ENCODE measurements at regions not wholly inside any gene's neighbourhood (a gene's known extent, or its start where the extent isn't known, plus 50 kb on each side); places are given as distances from the start of the nearest gene placed in this dataset.
"Not testable (repeated sequence)": the region's sequence is repeated elsewhere in the genome, so short reads cannot be mapped to it uniquely, and the experiment has no call there.

- not testable (repeated sequence) for H3K36me3 ChIP-seq (ENCODE audit: insufficient read depth, low read length); H3K79me2 ChIP-seq (ENCODE audit: control insufficient read depth, insufficient read depth, low read length, unreplicated experiment); H2AFZ ChIP-seq (ENCODE audit: low read length, unreplicated experiment); H3K4me1 ChIP-seq (ENCODE audit: control insufficient read depth, insufficient read depth, low read length, unreplicated experiment); H3K4me3 ChIP-seq (ENCODE audit: low read depth, low read length); H3K27ac ChIP-seq (ENCODE audit: low read depth, low read length)
- H3K27me3 ChIP-seq (ENCODE audit: insufficient read depth, low read length): peaks cover 50% of the 10 kb centered on the region
These were observed 53.2 kb upstream of the SH3PXD2B start for GRCh38 chr5:172507485-172507884.

GRCh38 chr5:172506921-172507320 lies 52.6 kb upstream of the SH3PXD2B start:
- Histone ChIP-seq H3K4me1 (ENCODE audit: control insufficient read depth, insufficient read depth, low read length, unreplicated experiment) (no peaks in the 10 kb centered on the region), H3K27me3 (ENCODE audit: insufficient read depth, low read length) (peaks cover 50% of the 10 kb centered on the region), H3K4me3 (ENCODE audit: low read depth, low read length) (no peak overlapping the region), H3K27ac (ENCODE audit: low read depth, low read length) (no peak overlapping the region), H3K79me2 (ENCODE audit: control insufficient read depth, insufficient read depth, low read length, unreplicated experiment) (no peaks in the 10 kb centered on the region), H2AFZ (ENCODE audit: low read length, unreplicated experiment) (no peak overlapping the region), H3K36me3 (ENCODE audit: insufficient read depth, low read length) (no peaks in the 10 kb centered on the region)

- H3K79me2 ChIP-seq (ENCODE audit: control insufficient read depth, insufficient read depth, low read length, unreplicated experiment): no peaks in the 10 kb centered on the region
- no peak overlapping the region for H3K27ac ChIP-seq (ENCODE audit: low read depth, low read length)
- peaks cover 44% of the 10 kb centered on the region for H3K27me3 ChIP-seq (ENCODE audit: insufficient read depth, low read length)
- H3K4me1 ChIP-seq (ENCODE audit: control insufficient read depth, insufficient read depth, low read length, unreplicated experiment): no peaks in the 10 kb centered on the region
- H3K36me3 ChIP-seq (ENCODE audit: insufficient read depth, low read length): no peaks in the 10 kb centered on the region
- no peak overlapping the region for H2AFZ ChIP-seq (ENCODE audit: low read length, unreplicated experiment)
- no peak overlapping the region for H3K4me3 ChIP-seq (ENCODE audit: low read depth, low read length)
These were observed 51.9 kb upstream of the SH3PXD2B start for GRCh38 chr5:172506251-172506650.

- Histone ChIP-seq H3K4me1 (ENCODE audit: control insufficient read depth, insufficient read depth, low read length, unreplicated experiment) (no peaks in the 10 kb centered on the region), H3K27ac (ENCODE audit: low read depth, low read length) (no peak overlapping the region), H2AFZ (ENCODE audit: low read length, unreplicated experiment) (no peak overlapping the region), H3K27me3 (ENCODE audit: insufficient read depth, low read length) (peaks cover 44% of the 10 kb centered on the region), H3K4me3 (ENCODE audit: low read depth, low read length) (no peak overlapping the region), H3K36me3 (ENCODE audit: insufficient read depth, low read length) (no peaks in the 10 kb centered on the region), H3K79me2 (ENCODE audit: control insufficient read depth, insufficient read depth, low read length, unreplicated experiment) (no peaks in the 10 kb centered on the region)
These were observed 51.5 kb upstream of the SH3PXD2B start for GRCh38 chr5:172505845-172506244.

- Histone ChIP-seq H3K36me3 (ENCODE audit: insufficient read depth, low read length) (no peaks in the 10 kb centered on the region), H3K27me3 (ENCODE audit: insufficient read depth, low read length) (peaks cover 40% of the 10 kb centered on the region), H3K27ac (ENCODE audit: low read depth, low read length) (no peak overlapping the region), H3K79me2 (ENCODE audit: control insufficient read depth, insufficient read depth, low read length, unreplicated experiment) (no peaks in the 10 kb centered on the region), H3K4me3 (ENCODE audit: low read depth, low read length) (no peak overlapping the region), H2AFZ (ENCODE audit: low read length, unreplicated experiment) (no peak overlapping the region), H3K4me1 (ENCODE audit: control insufficient read depth, insufficient read depth, low read length, unreplicated experiment) (no peaks in the 10 kb centered on the region)
These were observed 51.1 kb upstream of the SH3PXD2B start for GRCh38 chr5:172505403-172505759.

DNA sequence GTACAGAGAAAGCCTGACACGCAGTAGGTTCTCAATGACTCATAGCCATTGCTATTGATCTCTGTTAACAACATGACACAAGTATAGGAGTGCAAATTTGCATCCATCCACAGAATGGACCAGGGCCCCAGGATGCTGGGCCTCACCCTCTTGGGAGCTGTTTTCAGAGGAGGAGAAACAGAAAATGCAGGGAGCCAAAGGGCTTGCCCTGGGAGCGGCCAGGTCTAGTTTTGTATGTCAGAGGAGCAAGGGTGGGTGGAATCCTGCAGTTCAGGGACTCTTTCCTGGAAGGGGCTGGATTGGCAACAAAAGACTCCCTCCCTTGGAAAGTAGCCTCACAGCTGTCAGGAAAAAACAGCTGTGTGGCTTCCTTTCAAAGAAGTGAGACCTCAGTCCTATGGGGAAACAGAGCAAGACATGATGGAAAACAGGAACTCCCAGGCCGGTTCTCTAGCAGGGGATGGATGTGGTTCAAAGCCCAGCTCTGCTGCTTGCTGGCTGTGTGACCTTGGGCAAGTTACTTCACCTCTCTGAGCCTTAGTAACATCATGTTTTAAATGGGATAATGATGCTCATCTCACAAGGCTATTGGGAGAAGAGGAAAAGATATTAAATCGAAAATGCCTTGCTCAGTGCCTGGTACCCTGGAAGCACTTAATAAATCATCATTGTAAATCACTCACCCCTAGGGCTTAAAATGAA lies 50.5 kb upstream of the SH3PXD2B start:
- H3K4me1 ChIP-seq (ENCODE audit: control insufficient read depth, insufficient read depth, low read length, unreplicated experiment): no peaks in the 10 kb centered on the region
- no peak overlapping the region for H2AFZ ChIP-seq (ENCODE audit: low read length, unreplicated experiment)
- no peak overlapping the region for H3K27ac ChIP-seq (ENCODE audit: low read depth, low read length)
- peaks cover 35% of the 10 kb centered on the region for H3K27me3 ChIP-seq (ENCODE audit: insufficient read depth, low read length)
- H3K79me2 ChIP-seq (ENCODE audit: control insufficient read depth, insufficient read depth, low read length, unreplicated experiment): no peaks in the 10 kb centered on the region
- no peaks in the 10 kb centered on the region for H3K36me3 ChIP-seq (ENCODE audit: insufficient read depth, low read length)
- H3K4me3 ChIP-seq (ENCODE audit: low read depth, low read length): no peak overlapping the region

GRCh38 chr5:172503925-172504700 lies 49.8 kb upstream of the SH3PXD2B start:
- Histone ChIP-seq H3K27ac (ENCODE audit: low read depth, low read length) (no peak overlapping the region), H3K27me3 (ENCODE audit: insufficient read depth, low read length) (peaks cover 28% of the 10 kb centered on the region), H3K4me3 (ENCODE audit: low read depth, low read length) (no peak overlapping the region)

More at GRCh38 chr5:172503925-172504700, 49.8 kb upstream of the SH3PXD2B start:
- Histone ChIP-seq H2AFZ (ENCODE audit: low read length, unreplicated experiment) (no peak overlapping the region), H3K36me3 (ENCODE audit: insufficient read depth, low read length) (no peaks in the 10 kb centered on the region), H3K4me1 (ENCODE audit: control insufficient read depth, insufficient read depth, low read length, unreplicated experiment) (no peaks in the 10 kb centered on the region), H3K79me2 (ENCODE audit: control insufficient read depth, insufficient read depth, low read length, unreplicated experiment) (no peaks in the 10 kb centered on the region)

Measured in ACC112 (cell line).